Endodermal cell (in vitro differentiated cells): ENCODE measurements at regions not wholly inside any gene's neighbourhood (a gene's known extent, or its start where the extent isn't known, plus 50 kb on each side); places are given as distances from the start of the nearest gene placed in this dataset.

Experiments used
- DNase-seq: peaks from one replicate; pipeline ENCODE4 v3.0.0-alpha.2; 2017
- H3K27ac ChIP-seq: 2 replicates; pipeline ENCODE4 v1.5.1; 2013; ENCODE audit warnings: mild to moderate bottlenecking, low read depth, low read length, moderate library complexity
- H3K27me3 ChIP-seq: 2 replicates; pipeline ENCODE4 v1.6.1; 2013; ENCODE audit warnings: mild to moderate bottlenecking, low read length, moderate library complexity; ENCODE audit not compliant: insufficient read depth, control insufficient read depth, poor library complexity, severe bottlenecking
- H3K36me3 ChIP-seq: 2 replicates; pipeline ENCODE4 v1.7.0; 2013; ENCODE audit warnings: mild to moderate bottlenecking, low read length, moderate library complexity; ENCODE audit not compliant: control insufficient read depth, insufficient read depth
- H3K4me1 ChIP-seq: one replicate; pipeline ENCODE4 v1.7.0; 2013; ENCODE audit warnings: low read length; ENCODE audit not compliant: control insufficient read depth, insufficient read depth
- H3K4me3 ChIP-seq: 2 replicates; pipeline ENCODE4 v1.5.1; 2013; ENCODE audit warnings: mild to moderate bottlenecking, low read length, moderate library complexity
- H3K9ac ChIP-seq: 2 replicates; pipeline ENCODE4 v1.6.1; 2013; ENCODE audit warnings: mild to moderate bottlenecking, low read length, moderate library complexity; ENCODE audit not compliant: poor library complexity, severe bottlenecking; ENCODE audit errors: extremely low read depth
- H3K9me3 ChIP-seq: 2 replicates; pipeline ENCODE4 v1.6.1; 2013; ENCODE audit warnings: mild to moderate bottlenecking, low read length, moderate library complexity; ENCODE audit not compliant: control insufficient read depth
- H3K27ac Mint-ChIP-seq: 2 replicates; pipeline ENCODE4 v1.8.0; 2020; ENCODE audit warnings: mixed read lengths
- H3K27me3 Mint-ChIP-seq: 2 replicates; pipeline ENCODE4 v1.8.0; 2021; ENCODE audit warnings: mild to moderate bottlenecking, mixed read lengths; ENCODE audit not compliant: insufficient read depth
- H3K36me3 Mint-ChIP-seq: 2 replicates; pipeline ENCODE4 v1.8.0; 2020; ENCODE audit warnings: low read depth, mixed read lengths
- H3K4me1 Mint-ChIP-seq: 2 replicates; pipeline ENCODE4 v1.8.0; 2020; ENCODE audit warnings: mixed read lengths
- H3K4me3 Mint-ChIP-seq: 2 replicates; pipeline ENCODE4 v1.8.0; 2020; ENCODE audit warnings: mild to moderate bottlenecking, moderate library complexity, mixed read lengths
- H3K9me3 Mint-ChIP-seq: 2 replicates; pipeline ENCODE4 v1.8.0; 2020; ENCODE audit warnings: mild to moderate bottlenecking, mixed read lengths
- CTCF ChIP-seq: fragments of 200-600 bp; sonication (generic); conservative IDR thresholded peaks from 2 replicates; pipeline ENCODE4 v1.5.0; 2021; ENCODE audit warnings: antibody characterized with exemption, mild to moderate bottlenecking
- WGBS, 2 experiments: methylation state at CpG; one replicate each; pipeline versions ENCODE4 v1.1.5 to v1.1.7; 2013; ENCODE audit warnings: missing lambda C conversion rate in 2 of 2, mixed read lengths in 1 of 2; ENCODE audit not compliant: insufficient coverage in 1 of 2, insufficient read length in 1 of 2; 5-methylcytosine and 5-hydroxymethylcytosine counted together

DNA sequence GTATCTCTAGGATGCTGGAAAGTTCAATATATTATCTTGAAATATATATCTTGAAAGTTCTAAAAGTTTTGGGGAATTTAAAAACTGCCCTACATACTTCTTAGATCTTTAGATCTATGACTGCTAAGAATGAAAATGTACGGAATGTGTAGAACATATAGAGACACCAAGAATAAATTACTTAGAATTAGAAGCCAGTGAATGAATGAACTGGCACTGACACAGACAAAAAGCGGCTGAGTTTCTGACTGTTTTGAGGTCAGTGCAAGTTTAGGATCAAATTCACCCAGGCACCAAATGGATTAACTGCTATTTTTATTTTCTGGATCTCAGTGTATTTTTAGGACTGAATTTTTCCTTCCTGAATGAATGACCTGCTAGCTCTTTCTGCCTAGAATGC, 411.2 kb downstream of the KCTD12 start:
- WGBS, 2 experiments = 84 to 86% methylated on average over 1 to 2 of the region's 2 CpGs
- Mint-ChIP-seq H3K9me3 (no peaks in the 10 kb centered on the region), H3K27me3 (no peaks in the 10 kb centered on the region), H3K4me1 (peaks cover 11% of the 10 kb centered on the region), H3K4me3 (no peak overlapping the region), H3K27ac (no peak overlapping the region), H3K36me3 (no peaks in the 10 kb centered on the region)
- Histone ChIP-seq H3K4me3 (no peak overlapping the region), H3K27me3 (no peaks in the 10 kb centered on the region), H3K9ac (no peak overlapping the region), H3K9me3 (no peaks in the 10 kb centered on the region), H3K36me3 (no peaks in the 10 kb centered on the region), H3K4me1 (no peaks in the 10 kb centered on the region), H3K27ac (no peak overlapping the region)
- no peak for TF ChIP-seq CTCF
- DNase-seq = no peak

GRCh38 chr13:76474356-76474755, 411.8 kb downstream of the KCTD12 start:
- Mint-ChIP-seq H3K9me3 (no peaks in the 10 kb centered on the region), H3K4me1 (peaks cover 11% of the 10 kb centered on the region), H3K4me3 (no peak overlapping the region), H3K27ac (no peak overlapping the region), H3K36me3 (no peaks in the 10 kb centered on the region), H3K27me3 (no peaks in the 10 kb centered on the region)
- no peaks in the 10 kb centered on the region for H3K27me3 ChIP-seq
- no peak overlapping the region for H3K4me3 ChIP-seq
- no peak overlapping the region for H3K9ac ChIP-seq
- H3K27ac ChIP-seq = no peak overlapping the region
- DNase-seq = no peak
- 89% methylated on average over 1 of the region's 1 CpG; no CpG with 5 or more reads in 1 of the 2 experiments for WGBS, 2 experiments
- H3K36me3 ChIP-seq = no peaks in the 10 kb centered on the region
- H3K9me3 ChIP-seq = no peaks in the 10 kb centered on the region
- no peak for TF ChIP-seq CTCF
- H3K4me1 ChIP-seq = no peaks in the 10 kb centered on the region

DNA sequence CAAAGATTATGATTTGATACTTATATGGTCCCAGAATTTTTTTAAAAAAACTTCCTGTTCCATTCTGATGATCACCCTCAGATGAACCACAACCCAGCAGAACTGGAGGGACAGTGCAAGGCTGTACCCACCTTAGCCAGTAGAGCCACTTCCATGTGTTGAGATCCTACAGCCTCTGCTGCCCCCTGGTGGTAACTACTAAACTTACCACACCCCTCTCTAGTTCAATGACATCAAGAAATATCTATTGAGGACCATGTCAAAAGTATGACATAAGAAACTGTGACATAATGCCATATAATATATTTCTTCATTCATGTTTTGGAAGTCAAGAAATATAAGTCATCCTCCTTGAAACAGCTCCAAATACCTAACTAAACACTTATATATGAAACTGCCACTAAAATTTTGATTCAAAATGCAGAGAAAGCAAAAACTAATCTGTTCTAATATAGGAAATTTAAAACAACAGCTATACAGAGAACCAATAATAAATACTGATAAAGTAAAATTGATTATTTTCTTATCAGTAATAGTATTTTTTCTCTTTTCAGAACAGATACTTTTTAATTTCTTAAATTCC, 412.6 kb downstream of the KCTD12 start:
- H3K9me3 Mint-ChIP-seq = no peaks in the 10 kb centered on the region
- DNase-seq = peak; percentile 92
- no peaks in the 10 kb centered on the region for H3K27me3 Mint-ChIP-seq

More for the DNA sequence above, 412.6 kb downstream of the KCTD12 start:
- peaks cover 11% of the 10 kb centered on the region for H3K4me1 Mint-ChIP-seq
- Histone ChIP-seq H3K9ac (no peak overlapping the region), H3K4me3 (no peak overlapping the region), H3K27me3 (no peaks in the 10 kb centered on the region), H3K9me3 (no peaks in the 10 kb centered on the region), H3K4me1 (no peaks in the 10 kb centered on the region), H3K36me3 (no peaks in the 10 kb centered on the region), H3K27ac (no peak overlapping the region)
- H3K4me3 Mint-ChIP-seq = no peak overlapping the region
- TF ChIP-seq CTCF = peak; percentile 94
- no peaks in the 10 kb centered on the region for H3K36me3 Mint-ChIP-seq
- H3K27ac Mint-ChIP-seq = no peak overlapping the region
